ENCODE measurements at regions not wholly inside any gene's neighbourhood (a gene's known extent, or its start where the extent isn't known, plus 50 kb on each side); places are given as distances from the start of the nearest gene placed in this dataset.

DNA sequence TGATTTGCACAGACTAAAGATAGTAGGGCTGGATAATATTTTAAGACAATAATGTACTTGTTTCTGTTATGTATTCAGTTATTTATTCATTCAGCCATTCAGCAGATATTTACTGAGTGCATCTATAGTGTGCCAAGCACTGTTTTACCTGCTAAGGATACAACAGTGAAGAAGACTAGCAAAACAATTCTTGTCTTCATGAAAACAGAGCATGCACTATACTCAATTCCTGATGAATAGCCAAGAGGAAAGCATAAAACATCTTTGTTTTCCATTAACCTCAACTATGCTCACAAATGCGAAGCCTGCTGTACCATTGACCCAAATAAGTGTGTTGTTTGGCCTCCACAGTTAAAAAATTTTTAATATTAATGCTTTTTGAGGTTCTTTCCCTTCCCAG, 436.7 kb downstream of the BCKDHB start:
- intact Hi-C loops (cut with DNase I): no loop called here
- DNase-seq (ENCODE audit: low spot score in 2 of 2): no peak
- peaks cover 0 to 3% of the 10 kb centered on the region in 2 donors for H3K4me1 ChIP-seq
- H3K4me3 ChIP-seq: no peak overlapping the region
- H3K27ac ChIP-seq: no peak overlapping the region
- no peak for TF ChIP-seq CTCF (IDR thresholded peaks at IDR 0.05)
- H3K36me3 ChIP-seq: no peaks in the 10 kb centered on the region
- no peaks in the 10 kb centered on the region for H3K27me3 ChIP-seq
- no peaks in the 10 kb centered on the region for H3K9me3 ChIP-seq

DNA sequence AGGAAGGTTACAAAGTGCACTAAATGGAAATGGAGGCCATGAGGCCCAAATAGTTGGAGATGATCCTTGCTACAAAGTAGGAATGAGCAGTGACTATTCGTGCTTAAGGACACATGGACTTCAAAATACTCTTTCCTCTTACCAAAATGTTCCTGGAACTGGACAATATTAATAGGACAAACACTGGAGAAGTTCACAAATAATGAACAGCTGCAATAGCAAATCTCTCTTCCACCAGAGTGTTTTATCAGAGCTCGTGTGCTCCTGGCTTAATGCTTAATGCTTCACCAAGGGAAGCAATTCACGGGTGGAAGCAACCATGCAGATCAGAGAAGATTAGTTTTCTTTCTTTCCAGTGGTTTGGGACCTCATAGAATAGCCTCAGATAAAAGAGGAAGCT, 435.4 kb downstream of the BCKDHB start:
- no peak for DNase-seq (ENCODE audit: low spot score in 2 of 2)
- Histone ChIP-seq H3K27ac (no peak overlapping the region), H3K27me3 (no peaks in the 10 kb centered on the region), H3K9me3 (no peaks in the 10 kb centered on the region), H3K4me3 (no peak overlapping the region), H3K36me3 (no peaks in the 10 kb centered on the region), H3K4me1 (no peaks in the 10 kb centered on the region)
- intact Hi-C loops (cut with DNase I): no loop called here
- TF ChIP-seq CTCF (IDR thresholded peaks at IDR 0.05): no peak

DNA sequence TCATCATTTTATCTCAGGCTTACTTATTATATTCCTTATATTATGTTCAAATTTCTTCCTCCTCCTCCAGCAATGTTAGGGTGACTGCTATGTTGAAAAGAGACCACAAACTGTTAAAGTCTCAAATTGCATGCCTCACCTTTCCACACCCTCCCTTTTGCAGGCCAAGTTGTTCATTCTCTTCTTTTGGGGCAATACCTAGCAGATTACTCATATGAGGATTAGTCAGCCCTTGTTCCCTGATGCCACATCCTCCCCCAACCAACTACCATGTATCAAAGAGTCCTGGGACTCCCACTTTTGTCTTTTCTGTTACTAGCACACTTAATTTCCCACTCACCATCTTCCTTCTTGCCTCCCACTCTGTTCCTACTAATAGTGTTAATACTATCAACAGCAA, 434.7 kb downstream of the BCKDHB start:
- TF ChIP-seq CTCF (IDR thresholded peaks at IDR 0.05): no peak
- no peak overlapping the region for H3K4me3 ChIP-seq
- intact Hi-C loops (cut with DNase I): no loop called here
- no peak overlapping the region for H3K27ac ChIP-seq
- H3K27me3 ChIP-seq: no peaks in the 10 kb centered on the region
- no peaks in the 10 kb centered on the region for H3K4me1 ChIP-seq
- H3K36me3 ChIP-seq: no peaks in the 10 kb centered on the region
- no peaks in the 10 kb centered on the region for H3K9me3 ChIP-seq
- DNase-seq (ENCODE audit: low spot score in 2 of 2): no peak

GRCh38 chr6:80540700-80541099, 434.2 kb downstream of the BCKDHB start:
- intact Hi-C loops (cut with DNase I): no loop called here
- TF ChIP-seq CTCF (IDR thresholded peaks at IDR 0.05): no peak
- Histone ChIP-seq H3K4me3 (no peak overlapping the region), H3K36me3 (no peaks in the 10 kb centered on the region), H3K27ac (no peak overlapping the region), H3K9me3 (no peaks in the 10 kb centered on the region), H3K27me3 (no peaks in the 10 kb centered on the region), H3K4me1 (no peaks in the 10 kb centered on the region)
- no peak for DNase-seq (ENCODE audit: low spot score in 2 of 2)

GRCh38 chr6:80537118-80537972, 430.9 kb downstream of the BCKDHB start:
- H3K36me3 ChIP-seq: no peaks in the 10 kb centered on the region
- H3K9me3 ChIP-seq: no peaks in the 10 kb centered on the region
- DNase-seq (ENCODE audit: low spot score in 2 of 2): no peak
- intact Hi-C loops (cut with DNase I): no loop called here
- no peak for TF ChIP-seq CTCF (IDR thresholded peaks at IDR 0.05)
- H3K27ac ChIP-seq: no peak overlapping the region
- no peak overlapping the region for H3K4me3 ChIP-seq
- no peaks in the 10 kb centered on the region for H3K27me3 ChIP-seq
- no peaks in the 10 kb centered on the region for H3K4me1 ChIP-seq
